Colonic mucosa (tissue), 4 donors: ENCODE measurements at regions not wholly inside any gene's neighbourhood (a gene's known extent, or its start where the extent isn't known, plus 50 kb on each side); places are given as distances from the start of the nearest gene placed in this dataset.
"Not testable (repeated sequence)": the region's sequence is repeated elsewhere in the genome, so short reads cannot be mapped to it uniquely, and the experiment has no call there.

Experiments
- DNase-seq: peaks from one replicate; pipeline ENCODE4 v3.0.0-alpha.2; 2020
- H3K27ac ChIP-seq: fragments of 200-600 bp; one replicate; pipeline ENCODE4 v1.8.0; 2021
- H3K27me3 ChIP-seq: fragments of 200-600 bp; one replicate; pipeline ENCODE4 v1.8.0; 2021
- H3K36me3 ChIP-seq: fragments of 200-600 bp; one replicate; pipeline ENCODE4 v1.8.0; 2021
- H3K4me1 ChIP-seq: fragments of 200-600 bp; one replicate; pipeline ENCODE4 v1.8.0; 2021; ENCODE audit warnings: mild to moderate bottlenecking
- H3K4me3 ChIP-seq: fragments of 200-600 bp; one replicate; pipeline ENCODE4 v1.8.0; 2021
- H3K9ac ChIP-seq, 2 donors: one replicate each; pipeline ENCODE4 v1.7.0; 2013; ENCODE audit warnings: control low read depth in 2 of 2, low read depth in 2 of 2, low read length in 2 of 2
- H3K9me3 ChIP-seq: fragments of 200-600 bp; one replicate; pipeline ENCODE4 v1.8.0; 2021
- CTCF ChIP-seq: fragments of 200-600 bp; IDR thresholded peaks from one replicate; pipeline ENCODE4 v1.8.0; 2022; ENCODE audit warnings: antibody characterized with exemption, mild to moderate bottlenecking
- intact Hi-C: fragments of 100-400 bp; cut with DNase I; formaldehyde crosslinking; loops from one replicate; pipeline ENCODE4 v1.14.1; 2022
- donor health status: healthy.
- donor health status: DM: no; HTN: no; CAD: no.
- donor health status: DM: no; HTN: no; CAD: no.

- intact Hi-C loops = no loop called here
- Histone ChIP-seq H3K9me3 (no peaks in the 10 kb centered on the region), H3K36me3 (no peaks in the 10 kb centered on the region), H3K4me3 (no peak overlapping the region), H3K4me1 (no peaks in the 10 kb centered on the region), H3K27me3 (no peaks in the 10 kb centered on the region), H3K9ac (no peak overlapping the region), H3K27ac (no peak overlapping the region)
- TF ChIP-seq CTCF = no peak
- no peak for DNase-seq
Measured at GRCh38 chr3:163721596-163721995, 1356.7 kb downstream of the SI start.

GRCh38 chr3:163717377-163717776 lies 1360.9 kb downstream of the SI start:
- no peak overlapping the region for H3K9ac ChIP-seq
- no peak overlapping the region for H3K4me3 ChIP-seq
- no peak for TF ChIP-seq CTCF
- H3K4me1 ChIP-seq = no peaks in the 10 kb centered on the region
- intact Hi-C loops = no loop called here
- H3K27me3 ChIP-seq = no peaks in the 10 kb centered on the region
- H3K27ac ChIP-seq = no peak overlapping the region
- no peak for DNase-seq
- H3K9me3 ChIP-seq = no peaks in the 10 kb centered on the region
- H3K36me3 ChIP-seq = no peaks in the 10 kb centered on the region

- H3K36me3 ChIP-seq = no peaks in the 10 kb centered on the region
Measured at GRCh38 chr3:163708428-163708827, 1369.9 kb downstream of the SI start.

GRCh38 chr3:163707659-163708058 lies 1370.6 kb downstream of the SI start:
- Histone ChIP-seq H3K36me3 (no peaks in the 10 kb centered on the region), H3K27me3 (no peaks in the 10 kb centered on the region), H3K4me3 (no peak overlapping the region), H3K9me3 (no peaks in the 10 kb centered on the region), H3K27ac (no peak overlapping the region), H3K4me1 (no peaks in the 10 kb centered on the region), H3K9ac (no peak overlapping the region)
- TF ChIP-seq CTCF = no peak
- intact Hi-C loops = no loop called here
- DNase-seq = no peak

More at GRCh38 chr3:163708428-163708827, 1369.9 kb downstream of the SI start:
- H3K9me3 ChIP-seq = no peaks in the 10 kb centered on the region
- no peak for TF ChIP-seq CTCF
- no peak overlapping the region for H3K27ac ChIP-seq
- no peak overlapping the region for H3K9ac ChIP-seq
- H3K4me1 ChIP-seq = no peaks in the 10 kb centered on the region
- H3K4me3 ChIP-seq = no peak overlapping the region
- H3K27me3 ChIP-seq = no peaks in the 10 kb centered on the region
- intact Hi-C loops = no loop called here
- DNase-seq = no peak

GRCh38 chr3:163698221-163698620 lies 1380.1 kb downstream of the SI start:
- H3K9me3 ChIP-seq, H3K27me3 ChIP-seq, H3K4me1 ChIP-seq, H3K4me3 ChIP-seq, intact Hi-C loops, H3K9ac ChIP-seq, H3K27ac ChIP-seq, H3K36me3 ChIP-seq, DNase-seq: not testable (repeated sequence)

- Histone ChIP-seq H3K27me3 (no peaks in the 10 kb centered on the region), H3K27ac (no peak overlapping the region), H3K4me3 (no peak overlapping the region), H3K9me3 (no peaks in the 10 kb centered on the region), H3K36me3 (no peaks in the 10 kb centered on the region), H3K9ac (no peak overlapping the region), H3K4me1 (no peaks in the 10 kb centered on the region)
- intact Hi-C loops = no loop called here
- no peak for DNase-seq
- no peak for TF ChIP-seq CTCF
Measured at GRCh38 chr3:163692494-163692893, 1385.8 kb downstream of the SI start.
